ENCODE measurements at regions not wholly inside any gene's neighbourhood (a gene's known extent, or its start where the extent isn't known, plus 50 kb on each side); places are given as distances from the start of the nearest gene placed in this dataset.
"Not testable (repeated sequence)": the region's sequence is repeated elsewhere in the genome, so short reads cannot be mapped to it uniquely, and the experiment has no call there.

- no peak for DNase-seq (ENCODE audit: low spot score)
Observed at GRCh38 chr5:120817044-120817985, 353.2 kb downstream of the PRR16 start.

- no peak for DNase-seq (ENCODE audit: low spot score)
Observed at GRCh38 chr5:120818128-120818527, 354.0 kb downstream of the PRR16 start.

- DNase-seq (ENCODE audit: low spot score): no peak
Observed at GRCh38 chr5:120823328-120823727, 359.2 kb downstream of the PRR16 start.

- not testable (repeated sequence) for DNase-seq (ENCODE audit: low spot score)
Observed at GRCh38 chr5:120831646-120832045, 367.5 kb downstream of the PRR16 start.

- no peak for DNase-seq (ENCODE audit: low spot score)
Observed at GRCh38 chr5:120841830-120842229, 377.7 kb downstream of the PRR16 start.

- no peak for DNase-seq (ENCODE audit: low spot score)
Observed at GRCh38 chr5:120843390-120843980, 379.4 kb downstream of the PRR16 start.

- no peak for DNase-seq (ENCODE audit: low spot score)
Observed at GRCh38 chr5:120848883-120849282, 384.8 kb downstream of the PRR16 start.

- no peak for DNase-seq (ENCODE audit: low spot score)
Observed at GRCh38 chr5:120852222-120852860, 388.2 kb downstream of the PRR16 start.

GRCh38 chr5:120866997-120867396 is 402.9 kb downstream of the PRR16 start:
- no peak for DNase-seq (ENCODE audit: low spot score)

GRCh38 chr5:120869831-120870230 is 405.7 kb downstream of the PRR16 start:
- no peak for DNase-seq (ENCODE audit: low spot score)

GRCh38 chr5:120872297-120872696 is 408.2 kb downstream of the PRR16 start:
- no peak for DNase-seq (ENCODE audit: low spot score)

- no peak for DNase-seq (ENCODE audit: low spot score)
Observed at GRCh38 chr5:120873083-120873482, 409.0 kb downstream of the PRR16 start.

GRCh38 chr5:120874081-120874862 is 410.2 kb downstream of the PRR16 start:
- no peak for DNase-seq (ENCODE audit: low spot score)

- DNase-seq (ENCODE audit: low spot score): no peak
Observed at GRCh38 chr5:120882038-120882775, 418.1 kb downstream of the PRR16 start.

- no peak for DNase-seq (ENCODE audit: low spot score)
Observed at GRCh38 chr5:120886351-120886860, 422.3 kb downstream of the PRR16 start.

- no peak for DNase-seq (ENCODE audit: low spot score)
Observed at GRCh38 chr5:120895660-120896059, 431.6 kb downstream of the PRR16 start.

GRCh38 chr5:120901199-120901598 is 437.1 kb downstream of the PRR16 start:
- DNase-seq (ENCODE audit: low spot score): no peak

- DNase-seq (ENCODE audit: low spot score): no peak
Observed at GRCh38 chr5:120907953-120908352, 443.9 kb downstream of the PRR16 start.

GRCh38 chr5:120910629-120911028 is 446.5 kb downstream of the PRR16 start:
- DNase-seq (ENCODE audit: low spot score): no peak

GRCh38 chr5:120913396-120913795 is 449.3 kb downstream of the PRR16 start:
- no peak for DNase-seq (ENCODE audit: low spot score)

- no peak for DNase-seq (ENCODE audit: low spot score)
Observed at GRCh38 chr5:120917214-120917758, 453.2 kb downstream of the PRR16 start.

All from putamen (tissue), 1 donor.